HCT116 (cell line): ENCODE measurements at regions not wholly inside any gene's neighbourhood (a gene's known extent, or its start where the extent isn't known, plus 50 kb on each side); places are given as distances from the start of the nearest gene placed in this dataset.

ENCODE experiments used
- ATAC-seq: fragments of 200-7000 bp; cut with Tn5 transposase; 2 replicates; pipeline ENCODE4 v1.9.1; 2020; ENCODE audit warnings: mild to moderate bottlenecking, moderate library complexity
- BruUV-seq: library from RNA; stranded (reverse); fragments of 400-500 nt; replicated peaks from 2 replicates; lab custom pipeline; 2021; lab: Mats Ljungman, UMichigan
- CTCF ChIA-PET: fragments of 300-600 bp; sonication (Branson Sonifier 250); formaldehyde crosslinking; loops from one replicate; lab custom pipeline; 2021; ENCODE audit warnings: antibody characterized with exemption; lab: Charles Lee
- POLR2A ChIA-PET: fragments of 300-600, 350-600 bp; sonication (Branson Sonifier 250); formaldehyde crosslinking; loops from one replicate; lab custom pipeline; 2021; ENCODE audit warnings: antibody characterized with exemption; lab: Charles Lee
- RAD21 ChIA-PET, 2 experiments: fragments of 300-600 bp; sonication (Branson Sonifier 250); formaldehyde crosslinking; loops; one replicate each; lab custom pipeline; 2023; ENCODE audit warnings: low total read pairs in 2 of 2; ENCODE audit not compliant: uncharacterized antibody in 2 of 2, unreplicated experiment in 2 of 2, low non-redundant PET in 1 of 2; lab: Charles Lee
- DNase-seq: peaks from one replicate; pipeline ENCODE4 v3.0.0-alpha.2; 2010; ENCODE audit warnings: low read depth, low spot score
- H2AFZ ChIP-seq: fragments of 200-600 bp; shearing (Covaris generic), sonication (generic); 2 replicates; pipeline ENCODE4 v1.6.1; 2017; ENCODE audit warnings: low read depth, mixed run types, mixed read lengths, antibody characterized with exemption, low read length; ENCODE audit not compliant: poor library complexity, severe bottlenecking
- H3K27ac ChIP-seq: 2 replicates; pipeline ENCODE4 v1.5.1; 2012; ENCODE audit warnings: low read depth, low read length
- H3K27me3 ChIP-seq: fragments of 200-600 bp; sonication (generic); 2 replicates; pipeline ENCODE4 v1.6.1; 2016; ENCODE audit warnings: mixed run types, low read length, mixed read lengths; ENCODE audit not compliant: insufficient read depth
- H3K36me3 ChIP-seq, 2 experiments: fragments of 200-500 bp in 1 of 2; fragments of 200-600 bp in 1 of 2; sonication (Bioruptor generic) in 1 of 2; sonication (generic) in 1 of 2; 2 replicates each; pipeline versions ENCODE4 v1.5.1 to v1.6.1; 2014 to 2016; ENCODE audit warnings: low read length in 2 of 2, inconsistent platforms in 1 of 2, mixed read lengths in 1 of 2, mixed run types in 1 of 2; ENCODE audit not compliant: insufficient read depth in 2 of 2, control insufficient read depth in 1 of 2
- H3K4me1 ChIP-seq, 2 experiments: fragments of 200-600 bp in 1 of 2; sonication (generic) in 1 of 2; 2 replicates each; pipeline versions ENCODE4 v1.5.1 to v1.6.1; 2012 to 2017; ENCODE audit warnings: low read length in 2 of 2, inconsistent platforms in 1 of 2, mild to moderate bottlenecking in 1 of 2, mixed read lengths in 1 of 2, mixed run types in 1 of 2, moderate library complexity in 1 of 2; ENCODE audit not compliant: insufficient read depth in 2 of 2, control insufficient read depth in 1 of 2
- H3K4me2 ChIP-seq: fragments of 200-600 bp; sonication (generic); 2 replicates; pipeline ENCODE4 v1.6.1; 2017; ENCODE audit warnings: mixed run types, low read length, mixed read lengths
- H3K4me3 ChIP-seq, 2 experiments: fragments of 200-600 bp in 1 of 2; sonication (generic) in 1 of 2; replicated peaks in 1 of 2; 2 replicates each; pipeline ENCODE4 v1.5.1; 2011 to 2016; ENCODE audit warnings: low read length in 2 of 2, control low read depth in 1 of 2, low read depth in 1 of 2, mild to moderate bottlenecking in 1 of 2, mixed read lengths in 1 of 2, mixed run types in 1 of 2
- H3K79me2 ChIP-seq: fragments of 200-600 bp; sonication (generic); 2 replicates; pipeline ENCODE4 v1.6.1; 2017; ENCODE audit warnings: mild to moderate bottlenecking, mixed run types, low read length, moderate library complexity, mixed read lengths; ENCODE audit not compliant: insufficient read depth
- H3K9ac ChIP-seq: fragments of 200-600 bp; sonication (generic); 2 replicates; pipeline ENCODE4 v1.6.1; 2016; ENCODE audit warnings: low read length, mixed read lengths
- H3K9me2 ChIP-seq: fragments of 200-600 bp; sonication (generic), shearing (Covaris generic); 2 replicates; pipeline ENCODE4 v1.6.1; 2017; ENCODE audit warnings: mixed run types, mild to moderate bottlenecking, moderate library complexity; ENCODE audit not compliant: insufficient read depth
- H3K9me3 ChIP-seq, 2 experiments: fragments of 200-500 bp in 1 of 2; fragments of 200-600 bp in 1 of 2; sonication (Bioruptor generic) in 1 of 2; sonication (generic) in 1 of 2; 2 replicates each; pipeline ENCODE4 v1.6.1; 2014 to 2017; ENCODE audit warnings: low read length in 2 of 2, mixed read lengths in 2 of 2, inconsistent platforms in 1 of 2, low read depth in 1 of 2, mild to moderate bottlenecking in 1 of 2, mixed run types in 1 of 2, moderate library complexity in 1 of 2; ENCODE audit not compliant: control insufficient read depth in 1 of 2, insufficient read depth in 1 of 2
- H4K20me1 ChIP-seq: fragments of 200-600 bp; sonication (generic), shearing (Covaris generic); 2 replicates; pipeline ENCODE4 v1.6.1; 2017; ENCODE audit warnings: mixed run types, mild to moderate bottlenecking, moderate library complexity; ENCODE audit not compliant: insufficient read depth
- ATF3 ChIP-seq: IDR thresholded peaks from 2 replicates; pipeline ENCODE4 v1.6.1; 2012
- CBX3 ChIP-seq: IDR thresholded peaks from 2 replicates; pipeline ENCODE4 v1.6.1; 2012; ENCODE audit warnings: low read depth
- CEBPB ChIP-seq: IDR thresholded peaks from 2 replicates; pipeline ENCODE4 v1.6.1; 2012; ENCODE audit warnings: low read depth
- EGR1 ChIP-seq: IDR thresholded peaks from 2 replicates; pipeline ENCODE4 v1.6.1; 2012; ENCODE audit warnings: low read depth
- EZH2 ChIP-seq: fragments of 200-600 bp; sonication (generic); IDR thresholded peaks from 2 replicates; pipeline ENCODE4 v1.6.1; 2017; ENCODE audit warnings: antibody characterized with exemption, mixed run types
- EZH2phosphoT487 ChIP-seq: fragments of 200-600 bp; IDR thresholded peaks from 2 replicates; pipeline ENCODE4 v1.6.1; 2018; ENCODE audit warnings: antibody characterized with exemption, borderline replicate concordance
- FOSL1 ChIP-seq: IDR thresholded peaks from 2 replicates; pipeline ENCODE4 v1.6.1; 2012; ENCODE audit warnings: low read depth
- JUND ChIP-seq: IDR thresholded peaks from 2 replicates; pipeline ENCODE4 v1.6.1; 2012
- POLR2A ChIP-seq: IDR thresholded peaks from 2 replicates; pipeline ENCODE4 v1.7.0; 2011; ENCODE audit warnings: borderline replicate concordance; ENCODE audit not compliant: insufficient read depth, insufficient read length; ENCODE audit errors: extremely low read depth
- POLR2AphosphoS5 ChIP-seq: IDR thresholded peaks from 2 replicates; pipeline ENCODE4 v1.6.1; 2011; ENCODE audit warnings: mild to moderate bottlenecking, low read depth, low read length, moderate library complexity
- RAD21 ChIP-seq: IDR thresholded peaks from 2 replicates; pipeline ENCODE4 v1.6.1; 2012; ENCODE audit warnings: low read depth, mild to moderate bottlenecking
- REST ChIP-seq: IDR thresholded peaks from 2 replicates; pipeline ENCODE4 v1.6.1; 2012; ENCODE audit warnings: low read depth
- SIN3A ChIP-seq: IDR thresholded peaks from 2 replicates; pipeline ENCODE4 v1.6.1; 2012; ENCODE audit warnings: low read depth
- SP1 ChIP-seq: IDR thresholded peaks from 2 replicates; pipeline ENCODE4 v1.6.1; 2012; ENCODE audit warnings: low read depth
- SRF ChIP-seq: IDR thresholded peaks from 2 replicates; pipeline ENCODE4 v1.6.1; 2012; ENCODE audit warnings: low read depth
- TCF7L2 ChIP-seq: IDR thresholded peaks from 2 replicates; pipeline ENCODE4 v1.7.0; 2011; ENCODE audit warnings: borderline replicate concordance, inconsistent platforms; ENCODE audit not compliant: insufficient read depth, insufficient read length; ENCODE audit errors: extremely low read depth
- ZFX ChIP-seq: fragments of 450-650 bp; IDR thresholded peaks from 2 replicates; pipeline ENCODE4 v1.6.1; 2017
- ZNF274 ChIP-seq: fragments of 200-500 bp; sonication (Bioruptor generic); IDR thresholded peaks from 2 replicates; pipeline ENCODE4 v1.6.1; 2014; ENCODE audit warnings: mild to moderate bottlenecking, low read depth, low read length, inconsistent platforms
- intact Hi-C: fragments of 100-400 bp; cut with micrococcal nuclease; formaldehyde crosslinking; loops from 2 replicates; pipeline ENCODE4 v1.10.0; 2022

- Histone ChIP-seq H3K4me3 (no peak overlapping the region), H3K9ac (no peak overlapping the region), H3K27me3 (peaks cover 5% of the 10 kb centered on the region; the same call in 1 of the 2 replicates), H3K4me1 (no peaks in the 10 kb centered on the region), H3K27ac (no peak overlapping the region), H4K20me1 (no peaks in the 10 kb centered on the region), H2AFZ (no peak overlapping the region), H3K36me3 (no peaks in the 10 kb centered on the region), H3K9me3 (peaks cover 0 to 5% of the 10 kb centered on the region in 2 experiments; a peak in 1 of 4 replicates), H3K9me2 (no peaks in the 10 kb centered on the region), H3K4me2 (no peak overlapping the region), H3K79me2 (no peaks in the 10 kb centered on the region)
- intact Hi-C loops, result loop anchor here (2.0 kb wide), 1 partner anchor 187 kb away; no protein-coding TSS in a partner anchor
- no TSS peak for BruUV-seq
- ATAC-seq (no peak), DNase-seq (no peak)
- RAD21 ChIA-PET, result no interaction called here
- CTCF ChIA-PET, result no interaction called here
- POLR2A ChIA-PET, result no interaction called here
- TF ChIP-seq SP1 (no peak), CBX3 (no peak), ZNF274 (no peak), EGR1 (no peak), TCF7L2 (no peak), ZFX (no peak), POLR2AphosphoS5 (no peak)
These were observed 228.9 kb upstream of the TNRC6C start for GRCh38 chr17:77729587-77729986.

GRCh38 chr17:77730376-77730775 is 228.1 kb upstream of the TNRC6C start:
- intact Hi-C loops, result no loop called here
- no TSS peak for BruUV-seq
- TF ChIP-seq SIN3A, result no peak
- TF ChIP-seq JUND, result no peak
- no peak for TF ChIP-seq CBX3
- TF ChIP-seq REST, result no peak
- no peak for TF ChIP-seq EZH2phosphoT487
- no peak for TF ChIP-seq EZH2
- TF ChIP-seq POLR2A, result no peak
- TF ChIP-seq POLR2AphosphoS5, result no peak
- TF ChIP-seq EGR1, result no peak
- no peak for TF ChIP-seq RAD21
- TF ChIP-seq ATF3, result no peak
- TF ChIP-seq SP1, result no peak
- no peak for TF ChIP-seq FOSL1
- no peak for TF ChIP-seq SRF
- no peak for TF ChIP-seq CEBPB
- no peak for TF ChIP-seq ZNF274
- Histone ChIP-seq H3K27ac (no peak overlapping the region), H2AFZ (no peak overlapping the region), H3K4me2 (no peak overlapping the region), H3K9me3 (peaks cover 0 to 5% of the 10 kb centered on the region in 2 experiments; a peak in 1 of 4 replicates), H4K20me1 (no peaks in the 10 kb centered on the region), H3K9ac (no peak overlapping the region), H3K4me1 (no peaks in the 10 kb centered on the region), H3K36me3 (no peaks in the 10 kb centered on the region), H3K79me2 (no peaks in the 10 kb centered on the region), H3K27me3 (peaks cover 5% of the 10 kb centered on the region; the same call in 1 of the 2 replicates), H3K4me3 (no peak overlapping the region), H3K9me2 (no peaks in the 10 kb centered on the region)
- ATAC-seq (no peak), DNase-seq (no peak)
- CTCF ChIA-PET, result no interaction called here
- POLR2A ChIA-PET, result no interaction called here
- RAD21 ChIA-PET, result no interaction called here
